Dedifferentiated amniotic fluid mesenchymal stem cell (primary cell): ENCODE measurements at regions not wholly inside any gene's neighbourhood (a gene's known extent, or its start where the extent isn't known, plus 50 kb on each side); places are given as distances from the start of the nearest gene placed in this dataset.
"Not testable (repeated sequence)": the region's sequence is repeated elsewhere in the genome, so short reads cannot be mapped to it uniquely, and the experiment has no call there.

Source experiments
- DNase-seq: peaks from one replicate; pipeline ENCODE4 v3.0.0-alpha.2; 2016; ENCODE audit errors: extremely low spot score

DNA sequence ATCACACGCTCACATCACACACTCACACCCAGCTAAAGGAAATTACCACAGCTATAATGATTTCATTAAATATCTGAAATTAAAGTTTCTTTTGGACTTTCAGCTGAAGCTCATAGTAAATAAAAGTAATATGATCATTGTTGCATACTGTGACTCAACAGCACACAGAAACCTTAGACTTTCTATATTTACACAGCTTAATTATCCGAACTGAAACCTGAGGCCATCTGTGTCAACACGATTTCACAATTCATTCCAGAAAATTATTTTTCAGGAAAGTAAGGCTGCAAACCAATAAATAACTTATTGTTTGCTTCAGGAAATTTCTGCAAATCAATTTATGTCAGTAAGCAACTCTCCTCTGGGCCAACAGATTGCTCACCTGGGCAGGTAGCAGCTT, 1352.2 kb upstream of the CDH18 start:
- peak; percentile 17 for DNase-seq

DNA sequence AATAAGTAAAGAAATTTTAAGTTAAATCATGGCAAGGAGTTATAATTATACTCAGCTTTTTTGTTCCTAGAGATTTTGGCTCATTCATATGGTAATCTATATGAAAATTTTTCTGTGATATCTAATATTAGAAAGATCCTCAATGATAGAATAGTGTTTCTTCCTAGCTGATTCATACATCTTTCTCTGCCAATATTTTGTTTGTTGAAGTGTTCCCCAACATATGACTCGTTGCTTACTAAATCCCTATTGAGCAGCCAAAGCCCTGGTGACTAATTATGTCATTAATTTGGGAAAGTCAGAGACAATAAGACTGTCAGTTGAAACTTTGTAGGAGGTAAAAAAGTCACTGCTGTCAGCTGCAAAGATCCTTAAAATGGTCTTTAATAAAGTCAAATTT, 1348.5 kb upstream of the CDH18 start:
- DNase-seq: not testable (repeated sequence)

DNA sequence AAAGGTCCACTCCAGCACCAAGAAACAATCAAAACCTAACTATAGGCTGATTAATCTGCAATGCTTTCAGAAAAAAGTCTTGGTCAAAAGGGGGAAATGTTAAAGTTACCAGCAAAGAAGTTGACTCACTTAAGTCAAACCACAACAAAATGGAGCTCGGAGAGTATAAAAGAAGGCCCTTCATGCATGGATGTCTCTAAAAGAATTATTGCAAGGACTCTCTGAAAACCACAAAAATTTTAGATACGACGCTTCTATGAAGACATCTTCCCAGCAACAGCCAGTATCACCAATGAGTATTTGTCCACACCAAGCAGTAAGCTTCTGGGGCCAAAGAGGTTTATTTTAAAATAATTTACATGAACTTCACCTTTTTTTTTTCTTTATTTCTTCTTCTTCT, 1327.4 kb upstream of the CDH18 start:
- DNase-seq: not testable (repeated sequence)

DNA sequence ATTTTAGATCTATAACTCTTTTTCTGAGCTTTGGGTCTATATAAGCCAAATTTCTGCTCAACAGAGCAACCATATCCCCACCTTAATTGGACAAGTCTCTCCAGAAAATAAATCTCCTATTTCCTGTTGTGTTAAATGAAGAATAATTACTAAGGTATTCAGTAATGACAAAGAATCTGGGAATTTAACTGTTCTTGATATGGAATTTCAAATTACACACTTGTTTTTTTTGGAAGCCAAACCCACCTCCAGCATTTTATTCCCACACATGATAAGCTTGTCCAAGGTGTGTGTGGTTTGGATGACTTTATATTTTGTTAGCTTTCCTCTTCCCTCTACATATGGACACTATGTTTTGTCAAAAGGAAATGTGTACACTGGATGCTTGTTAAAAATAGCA, 1313.2 kb upstream of the CDH18 start:
- not testable (repeated sequence) for DNase-seq

DNA sequence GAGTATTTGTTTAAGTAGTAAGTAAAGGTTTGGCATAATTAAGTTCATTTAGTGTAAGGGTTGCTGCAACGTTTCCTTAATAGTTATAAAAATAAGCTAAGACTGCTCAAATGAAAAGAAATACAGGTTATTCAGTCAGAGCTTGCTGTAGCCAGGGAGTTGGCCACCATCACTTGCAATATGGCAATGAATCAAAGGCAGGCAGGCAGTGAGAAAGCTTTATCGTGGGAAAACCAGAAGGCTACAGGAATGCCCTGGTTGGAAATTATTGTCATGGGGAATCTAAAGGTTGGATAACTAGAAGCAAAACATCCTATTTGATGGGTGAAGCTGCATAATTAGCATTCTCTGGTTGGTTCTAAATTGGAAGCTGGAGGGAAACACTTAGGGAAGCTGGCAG, 1286.4 kb upstream of the CDH18 start:
- DNase-seq: not testable (repeated sequence)

DNA sequence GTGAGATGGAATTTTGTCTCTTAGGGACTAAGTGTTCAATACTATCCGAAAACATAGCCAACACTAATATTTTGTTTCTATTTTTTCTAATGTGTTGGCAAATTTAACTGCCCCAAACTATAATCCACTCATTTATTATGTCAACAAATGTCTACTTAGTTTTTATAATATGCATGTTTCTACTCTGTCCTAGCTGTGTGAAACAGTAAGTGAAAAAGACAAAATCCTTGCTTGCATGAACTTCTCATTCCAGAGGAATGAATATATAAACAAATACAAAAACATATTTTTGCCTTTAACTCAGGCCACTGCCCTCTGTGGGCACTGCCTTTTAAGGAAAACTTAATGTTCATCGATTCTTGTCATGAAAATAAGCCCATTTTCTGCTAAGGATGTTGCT, 1275.4 kb upstream of the CDH18 start:
- peak; percentile 65 for DNase-seq

DNA sequence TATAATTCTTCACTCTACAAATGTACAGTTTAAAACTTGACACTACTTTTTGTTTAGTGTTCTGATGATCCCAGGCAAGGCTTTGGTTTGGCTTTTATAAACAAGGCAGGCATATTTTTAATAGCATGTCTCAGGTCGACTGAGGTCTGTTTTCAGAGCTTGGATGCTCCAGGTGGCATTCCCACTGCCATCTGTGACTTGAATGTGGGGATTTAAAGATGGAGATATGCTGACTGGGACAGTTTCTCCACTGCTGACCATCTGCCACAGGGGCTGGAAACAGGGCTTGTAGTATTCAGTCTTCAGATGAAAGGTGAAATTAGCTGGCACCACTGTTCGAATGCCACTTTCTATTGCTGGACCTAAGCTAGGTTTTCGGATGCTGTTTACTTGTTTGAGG, 1266.2 kb upstream of the CDH18 start:
- DNase-seq: no peak

DNA sequence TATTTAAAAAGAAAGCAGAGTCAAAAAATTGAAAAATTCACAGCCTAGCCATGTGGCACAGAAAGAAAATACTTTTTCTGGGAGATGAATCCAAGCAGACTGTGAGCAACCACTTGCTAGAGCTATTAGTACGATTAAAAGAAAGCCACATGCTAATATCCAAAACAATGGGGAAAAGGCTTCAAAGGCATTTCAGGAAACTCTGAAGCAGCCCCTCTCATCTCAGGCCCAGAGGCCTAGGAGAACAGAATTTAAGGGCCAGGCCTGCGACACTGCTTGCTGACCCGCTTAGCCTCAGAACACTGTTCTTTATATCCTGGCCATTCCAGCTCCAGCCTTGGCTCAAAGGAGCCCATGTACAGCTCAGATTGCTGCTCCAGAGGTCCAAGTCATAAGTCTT, 1257.0 kb upstream of the CDH18 start:
- no peak for DNase-seq

DNA sequence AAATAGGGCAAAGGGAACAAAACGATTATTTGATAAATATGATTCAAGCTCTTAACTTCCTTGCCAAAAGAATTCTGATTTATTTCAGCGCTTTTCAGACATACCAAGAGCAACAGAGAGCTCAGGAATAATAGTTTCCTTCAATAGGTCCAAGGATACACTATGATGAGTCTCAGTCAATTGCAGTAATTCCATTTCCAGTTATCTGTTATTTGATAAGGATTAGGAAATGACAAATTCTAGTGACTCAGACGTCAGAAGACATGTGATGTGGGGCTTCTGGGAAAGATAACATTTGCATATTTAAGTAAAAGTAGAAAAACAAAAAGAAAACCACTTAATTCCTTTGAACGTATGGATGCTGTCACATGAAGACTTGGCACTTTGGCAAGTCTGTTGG, 1250.8 kb upstream of the CDH18 start:
- no peak for DNase-seq

DNA sequence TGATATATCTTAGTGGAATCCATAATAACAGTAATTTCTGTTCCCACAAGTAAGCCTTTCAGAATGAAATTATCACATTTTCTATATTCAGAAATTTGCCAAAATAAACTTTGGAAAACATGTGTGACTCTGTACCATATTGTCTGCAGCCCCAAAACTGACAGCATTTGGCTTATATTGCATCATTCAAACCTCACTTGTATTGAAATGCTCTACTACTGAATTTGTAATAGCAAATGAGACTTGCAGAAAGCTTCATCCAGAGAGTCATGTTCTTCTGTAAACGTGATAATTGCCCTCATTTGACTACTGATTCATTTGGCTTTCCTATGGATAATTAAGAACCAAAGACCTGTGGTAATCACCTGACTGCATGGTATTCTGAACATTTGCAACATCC, 1249.5 kb upstream of the CDH18 start:
- no peak for DNase-seq

DNA sequence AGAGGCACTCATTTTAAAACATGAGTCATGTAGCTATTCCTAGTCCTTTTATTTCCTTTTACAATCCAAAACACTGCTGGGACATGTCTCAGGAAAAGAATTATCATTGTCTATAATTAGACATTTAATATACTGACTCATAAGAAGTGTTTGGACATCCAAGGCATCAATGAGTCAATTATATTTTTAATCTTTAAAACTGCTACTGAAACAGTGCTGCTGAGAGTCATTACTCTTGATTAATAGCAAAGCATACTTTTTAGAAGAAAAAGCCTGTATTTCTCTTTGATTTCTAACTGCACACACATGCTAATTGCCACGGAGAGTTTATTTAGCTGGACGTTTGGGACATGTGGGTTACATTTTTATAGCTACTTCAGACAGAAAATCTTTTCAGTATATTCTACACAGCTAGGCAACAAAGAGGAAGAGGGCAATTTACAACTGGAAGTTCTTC, 1249.0 kb upstream of the CDH18 start:
- peak; percentile 24 for DNase-seq

DNA sequence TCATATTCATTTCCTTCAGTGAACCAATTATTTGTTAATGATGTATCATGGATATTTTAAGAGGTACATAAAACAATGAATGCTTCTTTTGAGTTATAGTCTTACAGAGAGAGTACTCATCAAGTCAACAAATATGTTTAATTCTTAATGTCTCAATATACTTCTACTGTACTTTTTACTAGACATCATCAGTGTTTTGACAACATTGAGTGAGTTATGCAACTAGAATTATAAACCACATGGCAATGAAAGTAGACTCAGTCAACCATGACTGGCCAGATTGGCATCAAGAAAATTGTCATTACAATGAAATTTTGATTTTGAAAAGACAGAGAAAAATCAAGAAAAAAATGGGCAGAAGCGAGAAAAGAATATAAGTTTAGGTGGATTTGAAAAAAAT, 1248.1 kb upstream of the CDH18 start:
- DNase-seq: no peak

DNA sequence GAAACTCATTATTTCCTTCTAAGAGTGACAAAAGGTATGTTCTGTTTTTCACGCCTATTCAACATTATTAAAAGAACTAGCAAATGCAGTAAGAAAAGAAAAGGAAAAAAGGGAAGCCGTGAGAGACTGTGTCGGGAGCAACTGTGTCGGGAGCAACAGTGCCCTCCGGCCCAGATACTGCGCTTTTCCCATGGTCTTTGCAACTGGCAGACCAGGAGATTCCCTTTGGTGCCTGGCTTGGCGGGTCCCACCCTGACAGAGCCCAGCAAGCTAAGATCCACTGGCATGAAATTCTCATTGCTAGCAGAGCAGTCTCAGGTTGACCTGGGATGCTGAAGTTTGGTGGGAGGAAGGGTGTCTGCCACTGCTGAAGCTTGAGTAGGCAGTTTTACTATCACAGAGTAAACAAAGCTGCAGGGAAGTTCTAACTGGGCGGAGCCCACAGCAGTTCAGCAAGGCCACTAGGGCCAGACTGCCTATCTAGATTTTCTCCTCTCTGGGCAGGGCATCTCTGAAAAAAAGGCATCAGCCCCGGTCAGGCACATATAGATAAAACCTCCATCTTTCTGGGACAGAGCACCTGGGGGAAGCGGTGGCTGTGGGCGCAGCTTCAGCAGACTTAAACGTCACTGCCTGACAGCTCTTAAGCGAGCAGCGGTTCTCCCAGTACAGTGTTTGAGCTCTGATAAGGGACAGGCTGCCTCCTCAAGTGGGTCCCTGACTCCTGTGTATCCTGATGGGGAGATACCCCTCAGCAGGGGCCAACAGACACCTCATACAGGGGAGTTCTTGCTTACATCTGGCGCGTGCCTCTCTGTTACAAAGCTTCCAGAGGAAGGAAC, 1237.4 kb upstream of the CDH18 start:
- DNase-seq: no peak

DNA sequence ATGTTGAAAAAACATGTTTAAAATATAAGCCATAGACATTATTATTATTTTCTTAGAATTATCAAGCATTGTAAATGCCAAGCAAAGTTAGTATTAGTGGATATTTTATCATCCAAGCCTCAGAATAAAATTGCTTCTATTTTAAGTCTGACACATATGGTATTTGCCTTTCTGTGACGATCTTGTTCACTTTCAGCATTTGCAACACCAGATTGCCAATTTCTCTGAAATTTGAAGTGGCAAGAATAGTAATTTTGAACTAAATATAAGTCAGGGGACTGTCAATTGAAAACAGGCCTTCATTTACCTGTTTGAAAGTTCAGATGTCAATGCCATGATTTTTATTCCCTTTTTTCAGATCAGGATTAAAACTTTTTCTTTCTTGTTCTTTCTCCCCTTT, 1233.6 kb upstream of the CDH18 start:
- DNase-seq: no peak

DNA sequence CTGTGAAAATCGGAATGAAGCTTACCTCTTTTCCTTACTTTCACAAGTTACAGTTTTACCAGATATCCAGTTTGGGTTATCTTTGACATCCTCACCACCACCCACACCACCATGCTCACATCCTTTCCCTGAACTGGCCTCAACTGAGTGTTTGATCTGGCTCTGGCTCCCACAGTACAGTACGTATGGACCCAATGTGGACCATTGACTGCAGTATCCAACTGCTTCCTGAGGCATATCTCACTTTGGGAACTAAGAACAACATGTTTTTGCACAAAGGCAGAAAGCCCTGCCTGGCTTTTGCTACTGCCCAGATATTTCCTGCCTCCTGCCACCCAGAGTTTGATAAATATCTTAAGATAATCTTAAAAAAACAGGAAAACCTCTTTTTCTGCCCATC, 1232.0 kb upstream of the CDH18 start:
- no peak for DNase-seq

DNA sequence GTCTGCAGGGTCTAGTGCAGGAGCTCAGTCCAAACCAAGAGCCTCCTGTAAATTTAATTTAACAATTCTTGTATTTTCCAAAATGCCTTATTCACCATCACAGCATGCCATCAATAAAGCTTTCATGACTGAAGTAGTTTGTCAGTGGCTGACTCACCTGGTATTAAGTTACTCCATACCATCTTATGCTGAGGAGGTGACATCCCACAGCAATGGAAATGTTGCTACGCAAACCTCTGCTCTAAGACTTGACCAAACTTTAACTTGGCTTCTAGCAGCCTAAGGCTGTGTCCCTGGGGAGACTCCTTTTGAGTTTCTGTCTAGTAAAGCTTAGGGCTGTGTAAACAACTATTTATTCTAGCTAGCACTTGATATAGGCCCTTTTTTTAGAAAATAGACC, 1231.3 kb upstream of the CDH18 start:
- DNase-seq: no peak

DNA sequence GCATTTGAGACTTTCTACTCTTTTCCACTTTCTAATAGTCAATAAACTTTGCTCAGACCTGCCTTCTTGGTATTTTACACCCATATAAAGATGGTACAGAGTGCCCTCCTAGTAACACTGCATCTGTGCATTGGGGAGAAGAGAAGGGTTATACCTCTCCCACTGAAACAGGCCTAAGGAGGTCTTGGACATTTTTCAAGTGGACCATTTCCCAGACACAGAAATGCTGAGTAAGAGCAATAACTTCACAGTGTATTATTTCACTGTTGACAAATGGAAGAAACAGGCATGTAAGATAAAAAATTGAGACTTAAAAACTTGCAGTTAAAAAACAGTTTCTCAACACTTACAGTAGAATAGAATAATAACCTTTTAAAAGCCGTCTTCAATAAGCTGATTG, 1224.0 kb upstream of the CDH18 start:
- no peak for DNase-seq

DNA sequence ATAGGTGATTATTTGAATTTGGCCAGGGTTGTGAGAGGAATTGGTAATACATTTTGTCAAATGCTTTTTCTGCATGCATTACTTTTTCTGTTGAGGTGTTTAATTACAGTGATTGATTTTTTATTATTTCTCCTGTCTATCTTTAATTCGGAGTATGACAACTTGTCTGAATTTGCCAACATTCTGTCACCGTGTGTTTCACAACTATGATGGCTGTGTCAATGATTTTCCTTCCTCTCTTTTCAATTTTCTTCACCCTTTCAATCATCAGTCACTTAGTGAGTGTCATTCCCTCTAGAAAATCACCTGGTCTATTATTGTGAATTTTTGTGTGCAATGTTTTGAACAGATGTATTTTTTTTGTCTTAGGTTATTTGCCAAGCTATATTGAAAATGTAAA, 1221.4 kb upstream of the CDH18 start:
- DNase-seq: no peak

DNA sequence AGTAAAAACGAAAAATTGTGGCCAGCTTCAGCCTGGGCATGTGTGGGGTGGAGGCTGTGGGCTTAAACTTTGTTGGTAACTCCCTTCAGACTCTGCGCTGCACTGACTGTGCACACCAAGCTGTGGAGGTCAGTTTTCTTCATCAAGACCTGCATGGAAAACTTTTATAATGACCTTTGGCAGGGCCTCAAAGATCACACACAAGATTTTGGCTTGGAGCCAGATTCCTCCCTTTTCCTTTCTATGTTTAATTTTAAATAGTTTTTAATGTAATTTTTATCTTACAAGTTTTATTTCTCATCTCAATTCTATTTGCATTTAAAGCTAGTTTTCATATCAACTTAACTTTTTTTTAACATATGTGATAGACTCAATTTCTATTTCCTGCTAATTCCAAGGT, 1211.1 kb upstream of the CDH18 start:
- no peak for DNase-seq

DNA sequence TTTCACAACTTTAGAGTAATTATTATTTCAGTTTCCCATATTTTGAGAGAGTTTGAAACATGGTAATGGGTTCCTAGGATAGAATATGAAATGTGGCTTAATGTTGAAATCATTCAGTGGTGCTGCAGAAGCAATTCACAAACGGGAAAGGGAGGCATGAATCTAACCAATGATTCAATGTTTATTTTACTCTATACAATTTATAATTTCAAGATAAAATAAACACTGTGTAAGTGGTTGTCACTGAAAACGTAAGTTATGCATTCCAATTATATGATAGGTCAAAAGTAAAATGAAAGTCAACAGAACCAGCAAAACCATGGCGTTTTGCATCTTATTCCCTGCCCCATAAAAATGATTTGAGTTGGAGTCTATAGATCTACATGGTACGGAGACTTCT, 1207.1 kb upstream of the CDH18 start:
- DNase-seq: no peak

DNA sequence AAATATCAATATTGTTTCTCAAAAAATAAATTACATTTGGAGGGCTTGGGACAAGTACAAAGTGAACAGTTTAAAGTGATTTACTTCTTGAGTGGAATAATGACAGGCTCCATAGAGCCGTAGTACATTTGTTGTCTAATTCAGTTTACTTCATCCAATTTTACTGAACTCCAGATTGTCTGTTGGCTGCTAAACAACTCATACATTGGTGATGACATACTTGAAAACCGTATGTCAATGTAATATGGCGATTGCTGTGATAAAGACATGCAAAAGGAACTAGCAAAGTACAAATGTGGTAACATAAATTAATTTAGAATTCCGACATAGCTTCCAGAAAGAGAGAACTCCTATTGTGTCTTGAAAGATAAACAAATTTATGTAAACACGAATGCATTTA, 1197.5 kb upstream of the CDH18 start:
- DNase-seq: no peak

DNA sequence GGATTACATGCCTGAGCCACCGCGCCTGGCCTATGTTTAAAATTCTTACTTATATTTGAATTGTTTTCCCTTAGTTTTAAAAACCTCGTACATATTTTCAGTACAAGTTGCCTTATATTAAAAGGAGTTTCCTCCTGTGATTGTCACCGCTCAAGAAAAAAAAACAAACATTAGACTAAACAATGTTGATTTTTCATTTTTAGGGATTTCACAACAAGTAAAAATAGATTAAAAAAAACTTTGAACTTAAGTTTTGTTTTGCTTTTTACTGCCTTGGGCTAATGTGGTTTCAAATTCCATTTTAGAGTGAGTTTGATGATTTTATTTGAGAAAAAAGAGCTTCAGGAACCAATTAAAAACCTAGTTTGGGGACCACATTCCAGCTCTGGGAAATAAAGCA, 1196.6 kb upstream of the CDH18 start:
- DNase-seq: peak; percentile 65

DNA sequence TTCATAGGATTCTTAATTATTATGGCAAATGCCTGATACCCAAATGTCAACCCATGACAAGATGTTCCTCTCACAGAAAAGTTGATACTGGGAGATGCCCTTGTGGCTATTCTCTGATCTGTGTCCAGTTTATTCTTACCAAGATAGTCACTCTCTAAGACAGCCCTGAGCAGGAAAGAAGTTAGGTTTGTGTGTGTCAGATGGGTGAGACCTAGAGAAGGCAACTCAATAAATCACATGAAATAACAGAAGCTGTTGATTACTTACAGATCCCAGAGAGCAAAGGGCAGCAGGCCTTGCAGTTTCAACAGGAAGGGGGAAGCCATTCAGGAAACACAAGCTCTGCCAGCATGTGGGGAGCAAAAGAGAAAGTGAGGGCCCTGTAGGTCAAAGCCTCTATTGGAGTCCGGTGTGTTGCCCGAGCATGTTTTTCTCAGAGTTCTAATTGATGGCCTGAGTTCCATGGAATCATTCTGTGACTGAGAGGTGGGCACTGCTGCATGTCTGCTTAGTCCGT, 1193.7 kb upstream of the CDH18 start:
- DNase-seq: no peak

DNA sequence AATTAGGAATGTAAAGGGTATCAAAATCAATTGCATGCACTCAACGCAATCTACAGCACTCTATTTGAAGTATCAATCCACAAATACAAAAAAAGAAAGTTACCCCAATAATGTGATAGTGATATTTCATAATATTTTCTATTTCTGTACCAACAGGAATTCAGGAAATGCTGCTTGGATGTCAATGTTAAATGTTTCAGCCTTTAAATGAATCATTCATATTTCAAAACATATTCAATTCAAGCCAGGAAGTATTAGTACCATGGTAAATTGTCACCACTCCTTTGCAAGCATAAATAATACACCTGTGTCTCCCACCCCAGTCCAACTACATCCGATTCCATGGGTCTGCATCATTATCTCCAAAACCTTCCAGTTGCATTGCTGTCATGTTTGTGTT, 1185.5 kb upstream of the CDH18 start:
- no peak for DNase-seq
